H1 (cell line): ENCODE measurements at regions not wholly inside any gene's neighbourhood (a gene's known extent, or its start where the extent isn't known, plus 50 kb on each side); places are given as distances from the start of the nearest gene placed in this dataset.

Experiments
- CTCF ChIA-PET: fragments of 300-600 bp; sonication (Branson Sonifier 250); formaldehyde crosslinking; loops from one replicate; lab custom pipeline; 2021; ENCODE audit not compliant: partially characterized antibody; lab: Charles Lee
- POLR2A ChIA-PET: fragments of 300-600 bp; sonication (Branson Sonifier 250); formaldehyde crosslinking; loops from one replicate; lab custom pipeline; 2021; ENCODE audit warnings: inconsistent platforms; ENCODE audit not compliant: partially characterized antibody; lab: Charles Lee
- DNase-seq, 2 experiments: peaks; one replicate each; pipeline versions ENCODE4 v3.0.0 to v3.0.0-alpha.2; 2010 to 2022; ENCODE audit warnings: low spot score in 2 of 2, low read depth in 1 of 2, mixed read lengths in 1 of 2
- FAIRE-seq: peaks from 2 replicates; lab custom pipeline; 2011; peaks lifted over from hg19 to GRCh38; lab: Jason Lieb, UNC
- H2AFZ ChIP-seq: 2 replicates; pipeline ENCODE4 v1.8.1; 2012; ENCODE audit warnings: low read length, inconsistent platforms
- H2AK5ac ChIP-seq: 2 replicates; pipeline ENCODE4 v1.6.1; 2013; ENCODE audit warnings: low read depth, low read length
- H2BK120ac ChIP-seq: replicated peaks from 2 replicates; pipeline ENCODE3; 2013; ENCODE audit warnings: low read depth, low read length, inconsistent platforms
- H2BK12ac ChIP-seq: 2 replicates; pipeline ENCODE4 v1.6.1; 2013; ENCODE audit warnings: low read depth, low read length
- H2BK15ac ChIP-seq: 2 replicates; pipeline ENCODE4 v1.6.1; 2013; ENCODE audit warnings: low read length
- H2BK20ac ChIP-seq: 2 replicates; pipeline ENCODE4 v1.6.1; 2013; ENCODE audit warnings: low read length
- H2BK5ac ChIP-seq: 2 replicates; pipeline ENCODE4 v1.6.1; 2013; ENCODE audit warnings: low read depth, low read length
- H3K14ac ChIP-seq: 2 replicates; pipeline ENCODE4 v1.6.1; 2013; ENCODE audit warnings: inconsistent platforms; ENCODE audit not compliant: insufficient read length
- H3K18ac ChIP-seq: 2 replicates; pipeline ENCODE4 v1.6.1; 2013; ENCODE audit warnings: low read length; ENCODE audit errors: extremely low read depth
- H3K23ac ChIP-seq: 2 replicates; pipeline ENCODE4 v1.6.1; 2013; ENCODE audit warnings: inconsistent platforms; ENCODE audit not compliant: insufficient read length
- H3K23me2 ChIP-seq: 2 replicates; pipeline ENCODE4 v1.6.1; 2013; ENCODE audit warnings: low read depth, low read length
- H3K27ac ChIP-seq: 2 replicates; pipeline ENCODE4 v1.6.1; 2011; ENCODE audit warnings: low read depth, low read length, inconsistent platforms
- H3K27me3 ChIP-seq, 4 experiments: replicated peaks in 1 of 4; 1 replicate in 1 of 4; 2 replicates in 3 of 4; pipeline versions ENCODE4 v1.6.1 to v1.8.1; 2011 to 2013; ENCODE audit warnings: low read length in 3 of 4, mild to moderate bottlenecking in 3 of 4, inconsistent platforms in 2 of 4, mixed read lengths in 2 of 4, moderate library complexity in 1 of 4; ENCODE audit not compliant: control insufficient read depth in 3 of 4, insufficient read depth in 3 of 4; ENCODE audit errors: extremely low read depth in 1 of 4
- H3K36me3 ChIP-seq, 4 experiments: 2 replicates each; pipeline versions ENCODE4 v1.6.1 to v1.8.1; 2011 to 2013; ENCODE audit warnings: mild to moderate bottlenecking in 4 of 4, low read length in 3 of 4, moderate library complexity in 2 of 4, control low read depth in 1 of 4, inconsistent platforms in 1 of 4; ENCODE audit not compliant: insufficient read depth in 4 of 4, control insufficient read depth in 2 of 4
- H3K4ac ChIP-seq: replicated peaks from 2 replicates; pipeline ENCODE3; 2013; ENCODE audit warnings: low read length, low read depth, mixed read lengths, inconsistent platforms; ENCODE audit not compliant: insufficient read length
- H3K4me1 ChIP-seq, 4 experiments: replicated peaks in 1 of 4; 1 replicate in 1 of 4; 2 replicates in 3 of 4; pipeline versions ENCODE4 v1.6.1 to v1.8.1; 2011 to 2013; ENCODE audit warnings: low read length in 3 of 4, inconsistent platforms in 2 of 4, mixed read lengths in 1 of 4; ENCODE audit not compliant: insufficient read depth in 4 of 4, control insufficient read depth in 3 of 4
- H3K4me2 ChIP-seq, 2 experiments: 2 replicates each; pipeline versions ENCODE4 v1.6.1 to v1.8.1; 2011 to 2013; ENCODE audit warnings: low read depth in 2 of 2, low read length in 2 of 2, control low read depth in 1 of 2, inconsistent platforms in 1 of 2, mild to moderate bottlenecking in 1 of 2; ENCODE audit not compliant: insufficient read depth in 1 of 2
- H3K4me3 ChIP-seq, 4 experiments: fragments of 200-600, 300-600 bp in 1 of 4; sonication (generic), shearing (Covaris generic), sonication (Bioruptor Twin) in 1 of 4; 2 replicates each; pipeline versions ENCODE4 v1.5.1 to v1.8.1; 2011 to 2016; ENCODE audit warnings: low read length in 4 of 4, low read depth in 3 of 4, control low read depth in 2 of 4, inconsistent platforms in 2 of 4, mild to moderate bottlenecking in 2 of 4, mixed read lengths in 1 of 4, moderate library complexity in 1 of 4; ENCODE audit not compliant: insufficient read depth in 2 of 4; ENCODE audit errors: extremely low read depth in 1 of 4
- H3K56ac ChIP-seq: replicated peaks from 2 replicates; pipeline ENCODE3; 2013; ENCODE audit warnings: low read depth, mild to moderate bottlenecking, mixed read lengths, low read length, inconsistent platforms; ENCODE audit not compliant: insufficient read length
- H3K79me1 ChIP-seq: 2 replicates; pipeline ENCODE4 v1.6.1; 2013; ENCODE audit warnings: low read depth, low read length, control low read depth
- H3K79me2 ChIP-seq, 2 experiments: 2 replicates each; pipeline versions ENCODE4 v1.6.1 to v1.8.1; 2012 to 2013; ENCODE audit warnings: low read length in 2 of 2, mild to moderate bottlenecking in 2 of 2, inconsistent platforms in 1 of 2; ENCODE audit not compliant: insufficient read depth in 2 of 2, control insufficient read depth in 1 of 2
- H3K9ac ChIP-seq, 4 experiments: replicated peaks in 1 of 4; 1 replicate in 1 of 4; 2 replicates in 3 of 4; pipeline versions ENCODE4 v1.6.1 to v1.8.1; 2011 to 2013; ENCODE audit warnings: low read depth in 3 of 4, low read length in 3 of 4, control low read depth in 2 of 4, mild to moderate bottlenecking in 2 of 4, moderate library complexity in 2 of 4, inconsistent platforms in 1 of 4; ENCODE audit errors: extremely low read depth in 1 of 4
- H3K9me3 ChIP-seq, 2 experiments: 2 replicates each; pipeline versions ENCODE4 v1.6.1 to v1.8.1; 2012 to 2013; ENCODE audit warnings: mild to moderate bottlenecking in 2 of 2, moderate library complexity in 2 of 2, control low read depth in 1 of 2, inconsistent platforms in 1 of 2, low read depth in 1 of 2, low read length in 1 of 2, mixed read lengths in 1 of 2; ENCODE audit not compliant: insufficient read depth in 2 of 2
- H4K20me1 ChIP-seq, 2 experiments: replicated peaks in 1 of 2; 2 replicates each; pipeline versions ENCODE3 to v1.8.1; 2011 to 2013; ENCODE audit warnings: inconsistent platforms in 2 of 2, low read length in 2 of 2, mild to moderate bottlenecking in 1 of 2; ENCODE audit not compliant: insufficient read depth in 2 of 2, control insufficient read depth in 1 of 2
- H4K5ac ChIP-seq: 2 replicates; pipeline ENCODE4 v1.6.1; 2013; ENCODE audit warnings: low read length, low read depth, mixed read lengths, inconsistent platforms; ENCODE audit not compliant: insufficient read length
- H4K8ac ChIP-seq: 2 replicates; pipeline ENCODE4 v1.8.0; 2013; ENCODE audit warnings: mild to moderate bottlenecking, moderate library complexity, low read length, inconsistent platforms; ENCODE audit not compliant: insufficient read depth; ENCODE audit errors: extremely low read depth
- H4K91ac ChIP-seq: replicated peaks from 2 replicates; pipeline ENCODE3; 2013; ENCODE audit warnings: low read length, mixed read lengths, inconsistent platforms; ENCODE audit not compliant: insufficient read length
- BRCA1 ChIP-seq: IDR thresholded peaks from 2 replicates; pipeline ENCODE4 v1.6.1; 2012; ENCODE audit warnings: low read depth, low read length, improper control_type of control experiment
- TEAD4 ChIP-seq: IDR thresholded peaks from 2 replicates; pipeline ENCODE4 v1.6.1; 2012; ENCODE audit warnings: low read depth, low read length, inconsistent platforms, mixed read lengths
- whole genome bisulfite sequencing, 2 experiments: shearing (Covaris generic) in 1 of 2; methylation state at CpG; one replicate each; pipeline versions ENCODE4 v1.1.6 to v1.1.7; 2013 to 2015; ENCODE audit warnings: low lambda C conversion rate in 2 of 2, mixed read lengths in 2 of 2, inconsistent platforms in 1 of 2, low coverage in 1 of 2, missing lambda C conversion rate in 1 of 2; ENCODE audit not compliant: insufficient replicate concordance in 2 of 2, insufficient coverage in 1 of 2, insufficient read length in 1 of 2; ENCODE audit errors: extremely low coverage in 1 of 2, missing lambda C conversion rate in 1 of 2; 5-methylcytosine and 5-hydroxymethylcytosine counted together
- TF ChIP-seq, protein P1 (sequence below), 3 experiments: IDR thresholded peaks; 1 replicate in 2 of 3; 2 replicates in 1 of 3; pipeline versions ENCODE4 v1.5.1 to v1.6.1; 2011; ENCODE audit warnings: low read length in 3 of 3, mild to moderate bottlenecking in 3 of 3, inconsistent platforms in 2 of 3, low read depth in 1 of 3, moderate library complexity in 1 of 3; ENCODE audit not compliant: insufficient read depth in 1 of 3; ENCODE audit errors: control extremely low read depth in 1 of 3

DNA sequence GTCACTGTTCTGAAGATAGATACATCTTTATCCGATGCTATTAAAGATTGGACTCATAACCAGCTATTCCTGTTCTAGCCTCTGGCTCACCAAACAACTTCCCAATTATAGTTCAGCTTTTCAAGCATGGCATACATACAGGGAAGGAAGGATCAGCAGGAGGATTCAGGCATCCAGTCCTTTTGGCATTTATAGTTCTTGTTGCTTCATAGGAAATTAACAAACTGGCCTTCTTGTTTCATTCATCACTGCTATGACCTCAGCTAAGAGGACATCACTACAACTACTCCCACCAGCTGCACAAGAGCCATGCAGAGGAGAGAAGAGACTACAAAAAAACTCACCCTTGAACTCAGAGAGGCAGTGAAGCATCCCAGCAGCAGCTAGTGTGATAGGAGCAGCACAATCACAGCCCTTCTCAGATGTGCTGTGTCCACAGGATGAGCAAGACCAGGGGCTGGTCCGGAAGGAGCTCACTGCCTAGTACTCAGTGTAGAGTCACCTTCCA lies 100.5 kb downstream of the SPTSSA start:
- no peak for FAIRE-seq
- no peak overlapping the region for H2BK20ac ChIP-seq
- no peak overlapping the region for H4K91ac ChIP-seq
- no peaks in the 10 kb centered on the region for H3K79me1 ChIP-seq
- peak overlapping the region; percentile 3; the same call in 1 of the 2 replicates for H2AFZ ChIP-seq
- H3K4me1 ChIP-seq, result no peaks in the 10 kb centered on the region
- H2AK5ac ChIP-seq, result no peak overlapping the region
- no peak overlapping the region for H2BK12ac ChIP-seq
- H3K36me3 ChIP-seq, result no peaks in the 10 kb centered on the region
- no peak overlapping the region for H4K8ac ChIP-seq
- no peak overlapping the region for H3K4ac ChIP-seq
- H3K79me2 ChIP-seq, result no peaks in the 10 kb centered on the region
- no peaks in the 10 kb centered on the region for H4K20me1 ChIP-seq
- no peak overlapping the region for H3K14ac ChIP-seq
- no peak for DNase-seq
- H2BK15ac ChIP-seq, result no peak overlapping the region
- no peak overlapping the region for H2BK5ac ChIP-seq
- peaks cover 0 to 1% (median 0%) of the 10 kb centered on the region in 4 experiments; a peak in 1 of 7 replicates for H3K27me3 ChIP-seq
- CTCF ChIA-PET, result interaction anchor here (0.9 to 1.5 kb wide), 5 partner anchors 9 to 135 kb away, joined by 3 to 6 read pairs (median 3); no protein-coding TSS in a partner anchor
- H4K5ac ChIP-seq, result no peak overlapping the region
- no peaks in the 10 kb centered on the region for H3K9me3 ChIP-seq
- H3K23me2 ChIP-seq, result no peaks in the 10 kb centered on the region
- TF ChIP-seq TEAD4 (no peak), BRCA1 (no peak)
- TF ChIP-seq, protein P1, sequence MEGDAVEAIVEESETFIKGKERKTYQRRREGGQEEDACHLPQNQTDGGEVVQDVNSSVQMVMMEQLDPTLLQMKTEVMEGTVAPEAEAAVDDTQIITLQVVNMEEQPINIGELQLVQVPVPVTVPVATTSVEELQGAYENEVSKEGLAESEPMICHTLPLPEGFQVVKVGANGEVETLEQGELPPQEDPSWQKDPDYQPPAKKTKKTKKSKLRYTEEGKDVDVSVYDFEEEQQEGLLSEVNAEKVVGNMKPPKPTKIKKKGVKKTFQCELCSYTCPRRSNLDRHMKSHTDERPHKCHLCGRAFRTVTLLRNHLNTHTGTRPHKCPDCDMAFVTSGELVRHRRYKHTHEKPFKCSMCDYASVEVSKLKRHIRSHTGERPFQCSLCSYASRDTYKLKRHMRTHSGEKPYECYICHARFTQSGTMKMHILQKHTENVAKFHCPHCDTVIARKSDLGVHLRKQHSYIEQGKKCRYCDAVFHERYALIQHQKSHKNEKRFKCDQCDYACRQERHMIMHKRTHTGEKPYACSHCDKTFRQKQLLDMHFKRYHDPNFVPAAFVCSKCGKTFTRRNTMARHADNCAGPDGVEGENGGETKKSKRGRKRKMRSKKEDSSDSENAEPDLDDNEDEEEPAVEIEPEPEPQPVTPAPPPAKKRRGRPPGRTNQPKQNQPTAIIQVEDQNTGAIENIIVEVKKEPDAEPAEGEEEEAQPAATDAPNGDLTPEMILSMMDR (IDR thresholded peaks at IDR 0.05; ENCODE audit: control extremely low read depth in 1 of 3, insufficient read depth in 1 of 3, low read depth in 1 of 3, low read length in 3 of 3), result no peak
- H3K23ac ChIP-seq, result no peak overlapping the region
- no peak overlapping the region for H3K27ac ChIP-seq
- no peak overlapping the region for H3K18ac ChIP-seq
- H3K4me2 ChIP-seq, result no peak overlapping the region
- POLR2A ChIA-PET, result no interaction called here
- no peak overlapping the region for H3K9ac ChIP-seq
- H3K56ac ChIP-seq, result no peak overlapping the region
- no peak overlapping the region for H2BK120ac ChIP-seq
- H3K4me3 ChIP-seq, result no peak overlapping the region
- 98% methylated on average over 2 of the region's 2 CpGs; no CpG with 5 or more reads in 1 of the 2 experiments for WGBS, 2 experiments
